CD4-positive, alpha-beta T cell (primary cell): ENCODE measurements at regions not wholly inside any gene's neighbourhood (a gene's known extent, or its start where the extent isn't known, plus 50 kb on each side); places are given as distances from the start of the nearest gene placed in this dataset.
"Not testable (repeated sequence)": the region's sequence is repeated elsewhere in the genome, so short reads cannot be mapped to it uniquely, and the experiment has no call there.

Experiments used
- ATAC-seq: fragments of 200-7000 bp; cut with Tn5 transposase; one replicate; pipeline ENCODE4 v1.10.0; 2022; ENCODE audit warnings: mild to moderate bottlenecking; ENCODE audit not compliant: poor library complexity
- CTCF ChIA-PET: fragments of 350-600 bp; sonication (Branson Sonifier 250); formaldehyde crosslinking; loops from one replicate; lab custom pipeline; 2021; ENCODE audit warnings: antibody characterized with exemption, inconsistent platforms; lab: Charles Lee
- POLR2A ChIA-PET: fragments of 350-600 bp; sonication (Branson Sonifier 250); formaldehyde crosslinking; loops from one replicate; lab custom pipeline; 2021; ENCODE audit warnings: antibody characterized with exemption, inconsistent platforms; lab: Charles Lee
- DNase-seq, 14 experiments: peaks; one replicate each; pipeline ENCODE4 v3.0.0-alpha.2; 2013 to 2020; ENCODE audit warnings: mixed read lengths in 2 of 14
- H3K27ac ChIP-seq, 2 donors: one replicate each; pipeline versions ENCODE4 v1.5.1 to v1.7.0; 2013; ENCODE audit warnings: low read length in 2 of 2, low read depth in 1 of 2, mild to moderate bottlenecking in 1 of 2
- H3K27me3 ChIP-seq, 2 experiments: 1 replicate in 1 of 2; 2 replicates in 1 of 2; pipeline versions ENCODE4 v1.6.1 to v1.7.0; 2013; ENCODE audit warnings: low read length in 2 of 2, control low read depth in 1 of 2, mild to moderate bottlenecking in 1 of 2, moderate library complexity in 1 of 2; ENCODE audit not compliant: insufficient read depth in 2 of 2, control insufficient read depth in 1 of 2
- H3K36me3 ChIP-seq: one replicate; pipeline ENCODE4 v1.6.1; 2013; ENCODE audit warnings: low read length, control low read depth; ENCODE audit not compliant: insufficient read depth
- H3K4me1 ChIP-seq: one replicate; pipeline ENCODE4 v1.6.1; 2013; ENCODE audit warnings: low read length, control low read depth; ENCODE audit not compliant: insufficient read depth
- H3K4me3 ChIP-seq: one replicate; pipeline ENCODE4 v1.5.1; 2013; ENCODE audit warnings: mild to moderate bottlenecking, low read length, moderate library complexity
- H3K9me3 ChIP-seq, 2 experiments: 1 replicate in 1 of 2; 2 replicates in 1 of 2; pipeline versions ENCODE4 v1.6.1 to v1.7.0; 2013; ENCODE audit warnings: low read length in 2 of 2, mild to moderate bottlenecking in 2 of 2, control low read depth in 1 of 2, moderate library complexity in 1 of 2; ENCODE audit not compliant: control insufficient read depth in 1 of 2, insufficient read depth in 1 of 2
- H3K27ac Mint-ChIP-seq: one replicate; pipeline ENCODE4 v1.8.0; 2020; ENCODE audit warnings: mixed read lengths
- H3K27me3 Mint-ChIP-seq: one replicate; pipeline ENCODE4 v1.8.0; 2021; ENCODE audit warnings: mixed read lengths
- H3K36me3 Mint-ChIP-seq: one replicate; pipeline ENCODE4 v1.8.0; 2021; ENCODE audit warnings: low read depth, mixed read lengths
- H3K4me1 Mint-ChIP-seq: one replicate; pipeline ENCODE4 v1.8.0; 2021; ENCODE audit warnings: low read depth, mixed read lengths
- H3K4me3 Mint-ChIP-seq: one replicate; pipeline ENCODE4 v1.8.0; 2020; ENCODE audit warnings: mild to moderate bottlenecking, mixed read lengths
- H3K9me3 Mint-ChIP-seq: one replicate; pipeline ENCODE4 v1.8.0; 2020; ENCODE audit warnings: mixed read lengths
- CTCF ChIP-seq: fragments of 200-600 bp; IDR thresholded peaks from one replicate; pipeline ENCODE4 v1.8.0; 2022; ENCODE audit warnings: antibody characterized with exemption, mild to moderate bottlenecking
- intact Hi-C, 2 experiments: fragments of 100-400 bp; cut with DNase I in 1 of 2; cut with micrococcal nuclease in 1 of 2; formaldehyde crosslinking; loops; one replicate each; pipeline versions ENCODE4 v1.15.1 to v1.9.0; 2023 to 2025; cut with DNase I, micrococcal nuclease

- peaks cover 20 to 32% of the 10 kb centered on the region in 2 experiments for H3K27me3 ChIP-seq
- ATAC-seq (no peak), DNase-seq (no peak)
- Mint-ChIP-seq H3K27ac (no peak overlapping the region), H3K4me1 (no peaks in the 10 kb centered on the region), H3K4me3 (no peak overlapping the region), H3K9me3 (no peaks in the 10 kb centered on the region), H3K36me3 (no peaks in the 10 kb centered on the region), H3K27me3 (peaks cover 73% of the 10 kb centered on the region)
- H3K27ac ChIP-seq = no peak overlapping the region
- H3K9me3 ChIP-seq = peaks cover 0 to 6% of the 10 kb centered on the region in 2 experiments
- POLR2A ChIA-PET = no interaction called here
- CTCF ChIA-PET = no interaction called here
- no peak for TF ChIP-seq CTCF
- no peak overlapping the region for H3K4me3 ChIP-seq
- intact Hi-C loops = loop anchor here in 1 of 2 experiments (10.0 kb wide), 1 partner anchor 136 kb away; no protein-coding TSS in a partner anchor
- no peaks in the 10 kb centered on the region for H3K36me3 ChIP-seq
- H3K4me1 ChIP-seq = no peaks in the 10 kb centered on the region
These were observed 123.0 kb upstream of the HAND1 start for GRCh38 chr5:154601014-154601413.

GRCh38 chr5:154598021-154598420 lies 120.0 kb upstream of the HAND1 start:
- H3K36me3 Mint-ChIP-seq = no peaks in the 10 kb centered on the region
- H3K27ac Mint-ChIP-seq = no peak overlapping the region
- no peak for ATAC-seq
- H3K4me3 Mint-ChIP-seq = no peak overlapping the region
- no peak for DNase-seq
- no peak overlapping the region for H3K4me3 ChIP-seq
- no peak for TF ChIP-seq CTCF
- H3K9me3 ChIP-seq = peaks cover 0 to 6% of the 10 kb centered on the region in 2 experiments
- H3K4me1 Mint-ChIP-seq = no peaks in the 10 kb centered on the region
- H3K9me3 Mint-ChIP-seq = no peaks in the 10 kb centered on the region
- H3K27me3 Mint-ChIP-seq = peaks cover 49% of the 10 kb centered on the region
- H3K27me3 ChIP-seq = peaks cover 9 to 16% of the 10 kb centered on the region in 2 experiments
- no peak overlapping the region for H3K27ac ChIP-seq
- ChIA-PET POLR2A (no interaction called here), CTCF (no interaction called here)
- H3K4me1 ChIP-seq = no peaks in the 10 kb centered on the region
- intact Hi-C loops = no loop called here
- H3K36me3 ChIP-seq = no peaks in the 10 kb centered on the region

GRCh38 chr5:154596844-154597243 lies 118.8 kb upstream of the HAND1 start:
- ATAC-seq, H3K4me1 ChIP-seq, H3K36me3 ChIP-seq, H3K4me3 Mint-ChIP-seq, H3K27ac ChIP-seq, intact Hi-C loops, H3K27me3 ChIP-seq, H3K4me1 Mint-ChIP-seq, CTCF ChIA-PET, H3K36me3 Mint-ChIP-seq, DNase-seq, H3K9me3 ChIP-seq, POLR2A ChIA-PET, H3K9me3 Mint-ChIP-seq, H3K4me3 ChIP-seq, H3K27ac Mint-ChIP-seq: not testable (repeated sequence)
- peaks cover 37% of the 10 kb centered on the region for H3K27me3 Mint-ChIP-seq

- ChIA-PET POLR2A (no interaction called here), CTCF (no interaction called here)
- no peak for TF ChIP-seq CTCF
- no peaks in the 10 kb centered on the region for H3K36me3 Mint-ChIP-seq
- H3K4me1 Mint-ChIP-seq = no peaks in the 10 kb centered on the region
- DNase-seq (no peak), ATAC-seq (no peak)
- intact Hi-C loops = no loop called here
- H3K27ac Mint-ChIP-seq = no peak overlapping the region
- H3K36me3 ChIP-seq = no peaks in the 10 kb centered on the region
- no peak overlapping the region for H3K4me3 ChIP-seq
- no peak overlapping the region for H3K4me3 Mint-ChIP-seq
- H3K27ac ChIP-seq = no peak overlapping the region
- H3K27me3 Mint-ChIP-seq = peaks cover 28% of the 10 kb centered on the region
- peaks cover 0 to 6% of the 10 kb centered on the region in 2 experiments for H3K9me3 ChIP-seq
- H3K4me1 ChIP-seq = no peaks in the 10 kb centered on the region
- H3K27me3 ChIP-seq = peaks cover 0 to 5% of the 10 kb centered on the region in 2 experiments
- no peaks in the 10 kb centered on the region for H3K9me3 Mint-ChIP-seq
These were observed 117.6 kb upstream of the HAND1 start for GRCh38 chr5:154595662-154596061.
